ENCODE measurements at regions not wholly inside any gene's neighbourhood (a gene's known extent, or its start where the extent isn't known, plus 50 kb on each side); places are given as distances from the start of the nearest gene placed in this dataset.

DNA sequence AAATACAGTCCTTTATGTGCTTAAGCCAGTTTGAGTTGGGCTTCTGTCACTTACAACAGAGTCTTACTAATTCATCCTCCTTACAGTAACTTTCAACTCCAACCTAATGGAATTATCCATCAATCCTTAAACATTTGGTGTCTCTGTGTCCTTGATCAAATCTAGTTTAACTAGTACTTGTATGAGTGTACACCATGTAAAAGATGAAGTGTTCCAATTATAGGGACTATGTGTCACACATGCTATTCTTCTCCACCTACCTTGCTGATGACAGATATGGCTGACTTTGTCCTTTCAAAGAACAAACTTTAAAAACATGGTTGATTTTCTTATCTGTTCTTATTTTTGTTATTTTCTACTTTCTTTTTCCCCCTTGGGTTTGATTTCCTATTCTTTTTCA is 60.4 kb upstream of the NBPF3 start:
- Histone ChIP-seq H4K20me1 (ENCODE audit: insufficient read depth, low read length) (no peaks in the 10 kb centered on the region), H3K9me3 (ENCODE audit: low read depth, low read length) (peaks cover 3% of the 10 kb centered on the region), H3K4me3 (ENCODE audit: insufficient read depth, low read length) (no peak overlapping the region), H3K4me1 (ENCODE audit: insufficient read depth, low read length) (no peaks in the 10 kb centered on the region), H3K36me3 (ENCODE audit: insufficient read depth, low read length) (no peaks in the 10 kb centered on the region), H3K4me2 (ENCODE audit: insufficient read depth, low read length) (no peak overlapping the region), H3K27me3 (ENCODE audit: insufficient read depth, low read length) (peaks cover 15% of the 10 kb centered on the region), H3K27ac (ENCODE audit: low read depth, low read length) (no peak overlapping the region), H3K79me2 (ENCODE audit: insufficient read depth, low read length) (no peaks in the 10 kb centered on the region), H2AFZ (ENCODE audit: low read length) (no peak overlapping the region)
- no peak for TF ChIP-seq CTCF (IDR thresholded peaks at IDR 0.05; ENCODE audit: extremely low read depth, low read depth, low read length)
- DNase-seq (ENCODE audit: insufficient read length, low spot score, missing footprints): no peak

DNA sequence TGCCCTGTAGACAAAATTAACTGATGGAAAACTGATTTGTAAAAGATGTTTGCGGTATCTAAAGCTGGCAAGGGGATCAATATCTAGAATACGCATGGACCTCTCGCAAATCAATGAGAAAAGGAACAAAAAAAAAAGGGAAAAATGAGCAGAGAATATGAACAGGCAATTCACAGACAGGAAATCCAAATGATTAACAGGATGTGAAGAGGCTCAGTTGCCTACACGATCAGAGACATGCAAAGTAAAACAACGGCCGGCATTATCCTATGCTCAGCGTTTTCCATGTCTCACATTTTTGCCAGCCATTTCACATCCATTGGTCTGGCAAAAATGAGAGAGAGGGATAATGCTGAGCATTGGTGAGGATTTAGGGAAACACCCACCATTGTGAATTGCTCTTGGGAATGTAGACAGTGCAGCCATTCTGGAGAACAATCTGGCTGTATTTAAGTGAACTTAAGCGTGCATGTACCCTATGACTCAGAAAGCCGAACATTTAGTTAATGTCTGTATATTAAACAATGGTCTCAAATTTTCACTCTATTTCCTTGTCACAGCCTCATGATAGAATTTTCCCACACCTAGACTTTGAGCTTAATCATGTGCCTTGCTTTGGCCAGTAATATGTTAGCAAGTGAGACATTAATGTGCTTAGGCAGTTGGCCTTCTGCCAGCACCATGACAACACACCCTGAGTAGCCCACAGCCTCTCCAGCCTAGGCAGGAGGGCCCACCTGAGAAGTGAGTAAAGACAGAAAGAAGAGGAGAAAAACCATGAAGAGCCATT is 61.0 kb upstream of the NBPF3 start:
- no peak overlapping the region for H3K27ac ChIP-seq (ENCODE audit: low read depth, low read length)
- H3K4me2 ChIP-seq (ENCODE audit: insufficient read depth, low read length): no peak overlapping the region
- H3K4me1 ChIP-seq (ENCODE audit: insufficient read depth, low read length): no peaks in the 10 kb centered on the region
- no peak overlapping the region for H3K4me3 ChIP-seq (ENCODE audit: insufficient read depth, low read length)
- no peaks in the 10 kb centered on the region for H4K20me1 ChIP-seq (ENCODE audit: insufficient read depth, low read length)
- peaks cover 3% of the 10 kb centered on the region for H3K9me3 ChIP-seq (ENCODE audit: low read depth, low read length)
- TF ChIP-seq CTCF (IDR thresholded peaks at IDR 0.05; ENCODE audit: extremely low read depth, low read depth, low read length): no peak
- H3K79me2 ChIP-seq (ENCODE audit: insufficient read depth, low read length): no peaks in the 10 kb centered on the region
- H2AFZ ChIP-seq (ENCODE audit: low read length): no peak overlapping the region
- peaks cover 12% of the 10 kb centered on the region for H3K27me3 ChIP-seq (ENCODE audit: insufficient read depth, low read length)
- no peaks in the 10 kb centered on the region for H3K36me3 ChIP-seq (ENCODE audit: insufficient read depth, low read length)
- DNase-seq (ENCODE audit: insufficient read length, low spot score, missing footprints): no peak

DNA sequence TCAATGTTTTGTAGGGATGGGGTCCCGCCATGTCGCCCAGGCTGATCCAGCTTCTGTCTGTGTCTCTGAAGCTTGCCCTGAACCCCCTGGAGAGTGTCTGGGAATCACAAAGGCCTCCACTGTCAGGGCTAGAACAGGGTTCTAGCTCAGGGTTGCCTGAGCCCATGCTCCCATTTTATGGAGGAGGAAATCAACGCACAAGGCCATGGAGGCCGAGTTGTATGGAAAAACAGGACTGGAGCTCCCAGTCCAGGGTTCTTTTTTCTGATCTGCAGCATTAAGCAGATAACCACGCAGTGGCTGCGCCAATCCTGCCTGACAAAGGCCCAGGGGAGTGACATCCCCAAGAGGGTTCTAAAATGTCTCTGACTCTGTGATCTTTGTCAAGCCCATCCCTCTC is 67.6 kb upstream of the NBPF3 start:
- no peaks in the 10 kb centered on the region for H3K4me1 ChIP-seq (ENCODE audit: insufficient read depth, low read length)
- H3K79me2 ChIP-seq (ENCODE audit: insufficient read depth, low read length): no peaks in the 10 kb centered on the region
- H3K9me3 ChIP-seq (ENCODE audit: low read depth, low read length): no peaks in the 10 kb centered on the region
- TF ChIP-seq CTCF (IDR thresholded peaks at IDR 0.05; ENCODE audit: extremely low read depth, low read depth, low read length): no peak
- H3K4me3 ChIP-seq (ENCODE audit: insufficient read depth, low read length): no peak overlapping the region
- H2AFZ ChIP-seq (ENCODE audit: low read length): no peak overlapping the region
- H4K20me1 ChIP-seq (ENCODE audit: insufficient read depth, low read length): no peaks in the 10 kb centered on the region
- no peak overlapping the region for H3K4me2 ChIP-seq (ENCODE audit: insufficient read depth, low read length)
- no peak overlapping the region for H3K27ac ChIP-seq (ENCODE audit: low read depth, low read length)
- H3K36me3 ChIP-seq (ENCODE audit: insufficient read depth, low read length): no peaks in the 10 kb centered on the region
- H3K27me3 ChIP-seq (ENCODE audit: insufficient read depth, low read length): peaks cover 5% of the 10 kb centered on the region
- DNase-seq (ENCODE audit: insufficient read length, low spot score, missing footprints): no peak

DNA sequence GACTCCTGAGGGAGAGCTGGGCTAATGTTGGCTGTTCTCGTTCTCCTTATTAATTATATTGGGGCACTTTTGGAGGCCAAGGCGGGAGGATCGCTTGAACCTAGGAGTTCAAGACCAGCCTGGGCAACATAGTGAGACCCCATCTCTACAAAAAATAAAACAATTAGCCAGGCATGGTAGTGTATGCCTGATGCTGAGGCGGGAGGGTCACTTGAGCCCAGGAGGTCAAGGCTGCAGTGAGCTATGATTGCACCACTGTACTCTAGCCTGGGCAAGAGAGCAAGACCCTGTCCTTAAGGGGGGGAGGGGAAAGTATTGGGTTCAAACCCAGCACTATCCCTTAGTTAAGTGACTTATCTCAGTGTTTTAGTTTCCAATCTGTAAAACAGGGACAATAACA is 70.0 kb upstream of the NBPF3 start:
- Histone ChIP-seq H3K79me2 (ENCODE audit: insufficient read depth, low read length) (no peaks in the 10 kb centered on the region), H2AFZ (ENCODE audit: low read length) (no peak overlapping the region), H4K20me1 (ENCODE audit: insufficient read depth, low read length) (no peaks in the 10 kb centered on the region), H3K27ac (ENCODE audit: low read depth, low read length) (no peak overlapping the region), H3K4me3 (ENCODE audit: insufficient read depth, low read length) (no peak overlapping the region), H3K36me3 (ENCODE audit: insufficient read depth, low read length) (no peaks in the 10 kb centered on the region), H3K9me3 (ENCODE audit: low read depth, low read length) (no peaks in the 10 kb centered on the region), H3K4me2 (ENCODE audit: insufficient read depth, low read length) (no peak overlapping the region), H3K4me1 (ENCODE audit: insufficient read depth, low read length) (no peaks in the 10 kb centered on the region), H3K27me3 (ENCODE audit: insufficient read depth, low read length) (no peaks in the 10 kb centered on the region)
- no peak for DNase-seq (ENCODE audit: insufficient read length, low spot score, missing footprints)
- TF ChIP-seq CTCF (IDR thresholded peaks at IDR 0.05; ENCODE audit: extremely low read depth, low read depth, low read length): no peak

Measured in osteoblast (primary cell).